ENCODE measurements at regions not wholly inside any gene's neighbourhood (a gene's known extent, or its start where the extent isn't known, plus 50 kb on each side); places are given as distances from the start of the nearest gene placed in this dataset.

DNA sequence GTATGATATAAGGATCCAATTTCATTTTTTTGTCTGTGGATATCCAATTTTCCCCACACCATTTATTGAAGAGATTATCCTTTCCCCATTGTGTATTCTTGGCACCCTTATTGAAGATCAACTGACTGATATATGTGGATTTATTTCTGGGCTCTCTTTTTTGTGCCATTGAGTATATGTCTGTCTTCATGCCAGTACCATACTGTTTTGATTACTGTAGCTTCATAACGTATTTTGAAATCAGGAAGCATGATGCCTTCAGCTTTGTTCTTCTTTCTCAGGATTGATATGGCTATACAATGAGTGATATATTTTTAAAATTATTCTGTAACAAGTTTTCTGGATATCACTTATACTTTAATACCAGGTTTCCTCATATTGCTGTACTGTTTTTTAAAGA is 58.1 kb upstream of the DLX2 start:
- TF ChIP-seq CBX8 (IDR thresholded peaks at IDR 0.05): no peak
- no peak for TF ChIP-seq SREBF2 (IDR thresholded peaks at IDR 0.05)
- no peak for TF ChIP-seq NR3C1 (IDR thresholded peaks at IDR 0.05)
- TF ChIP-seq, protein P1, sequence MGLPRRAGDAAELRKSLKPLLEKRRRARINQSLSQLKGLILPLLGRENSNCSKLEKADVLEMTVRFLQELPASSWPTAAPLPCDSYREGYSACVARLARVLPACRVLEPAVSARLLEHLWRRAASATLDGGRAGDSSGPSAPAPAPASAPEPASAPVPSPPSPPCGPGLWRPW (IDR thresholded peaks at IDR 0.05): no peak
- TF ChIP-seq POLR2A (IDR thresholded peaks at IDR 0.05; ENCODE audit: low read length): no peak
- TF ChIP-seq FOXS1 (CRISPR knock-in tag; IDR thresholded peaks at IDR 0.05): no peak
- TF ChIP-seq RAD21 (conservative IDR thresholded peaks at IDR 0.05 in 1 of 2, IDR thresholded peaks at IDR 0.05 in 1 of 2): no peak
- no peak for TF ChIP-seq EHF (CRISPR knock-in tag; IDR thresholded peaks at IDR 0.05)
- no peak for TF ChIP-seq RNF2 (IDR thresholded peaks at IDR 0.05; ENCODE audit: borderline replicate concordance, low read depth)
- no peak for TF ChIP-seq MAX (IDR thresholded peaks at IDR 0.05)
- no peak for TF ChIP-seq ZSCAN20 (CRISPR knock-in tag; IDR thresholded peaks at IDR 0.05)
- TF ChIP-seq MAFK (IDR thresholded peaks at IDR 0.05; ENCODE audit: partially characterized antibody): no peak
- peaks cover 10% of the 10 kb centered on the region; the same call in 1 of the 3 replicates for H3K9me3 ChIP-seq
- H3K4me3 ChIP-seq: no peak overlapping the region
- WGBS (ENCODE audit: missing lambda C conversion rate): 7% methylated on average over 1 of the region's 1 CpG
- H3K4me1 ChIP-seq: no peaks in the 10 kb centered on the region
- FAIRE-seq (no peak), DNase-seq (ENCODE audit: low read depth in 1 of 2, low spot score in 1 of 2) (no peak), ATAC-seq (no peak)
- ChIA-PET POLR2A (interaction anchor here (0.6 kb wide), 1 partner anchor 54 kb away, joined by 3 read pairs; no protein-coding TSS in a partner anchor), CTCF (interaction anchor here (1.5 to 2.7 kb wide), 4 partner anchors 11 to 305 kb away, joined by 3 to 16 read pairs (median 14); no protein-coding TSS in a partner anchor)
- H3K4me2 ChIP-seq: no peak overlapping the region
- H3K27ac ChIP-seq: no peak overlapping the region

DNA sequence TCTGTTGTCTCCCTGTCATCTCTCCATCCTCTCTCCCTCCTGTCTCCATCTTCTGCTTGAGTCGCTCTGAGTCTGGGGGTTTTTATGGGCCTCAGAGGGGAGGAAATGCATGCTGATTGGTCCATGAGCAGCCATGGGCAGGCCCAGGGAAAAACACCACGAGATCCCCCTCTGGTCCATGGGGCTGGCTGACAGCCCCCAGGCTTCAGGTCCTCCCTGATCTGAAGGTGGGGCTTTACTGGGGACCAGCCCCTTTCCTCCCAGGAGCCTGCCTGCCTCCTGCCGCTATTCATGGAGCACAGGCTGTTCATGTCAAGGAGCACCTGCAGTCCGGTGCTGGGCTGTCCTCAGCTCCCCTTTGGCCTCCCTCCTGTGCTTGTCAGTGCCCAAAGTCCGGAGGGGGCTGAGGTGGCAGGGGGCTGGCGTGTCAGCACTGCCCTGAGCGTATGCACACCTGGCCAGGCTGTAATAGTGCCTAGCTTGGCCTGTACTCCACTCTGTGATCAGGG is 59.6 kb upstream of the DLX2 start:
- DNase-seq (ENCODE audit: low read depth in 1 of 2, low spot score in 1 of 2) (no peak), FAIRE-seq (no peak), ATAC-seq (no peak; a peak in 1 of 6 replicates)
- H3K9me3 ChIP-seq: peaks cover 10% of the 10 kb centered on the region; the same call in 1 of the 3 replicates
- H3K4me1 ChIP-seq: no peaks in the 10 kb centered on the region
- ChIA-PET POLR2A (no interaction called here), CTCF (interaction anchor here (0.9 to 2.7 kb wide), 4 partner anchors 10 to 304 kb away, joined by 3 to 16 read pairs (median 14); no protein-coding TSS in a partner anchor)
- 22% methylated on average over 3 of the region's 7 CpGs for WGBS (ENCODE audit: missing lambda C conversion rate)
- no peak overlapping the region for H3K4me3 ChIP-seq
- TF ChIP-seq TFCP2L1 (CRISPR knock-in tag; IDR thresholded peaks at IDR 0.05) (no peak), CEBPB (IDR thresholded peaks at IDR 0.05) (no peak), TP53 (CRISPR knock-in tag; IDR thresholded peaks at IDR 0.05) (no peak), MAX (IDR thresholded peaks at IDR 0.05) (no peak), ZC3H11A (IDR thresholded peaks at IDR 0.05) (no peak), HDAC2 (IDR thresholded peaks at IDR 0.05) (no peak), CBX2 (IDR thresholded peaks at IDR 0.05; ENCODE audit: borderline replicate concordance, low read depth) (no peak), JUN (IDR thresholded peaks at IDR 0.05) (no peak), GATA3 (IDR thresholded peaks at IDR 0.05; ENCODE audit: borderline replicate concordance) (no peak), HOXB5 (CRISPR knock-in tag; IDR thresholded peaks at IDR 0.05) (no peak), EP300 (IDR thresholded peaks at IDR 0.05) (no peak), EHMT2 (IDR thresholded peaks at IDR 0.05; ENCODE audit: low read depth) (no peak), RARB (CRISPR knock-in tag; IDR thresholded peaks at IDR 0.05) (no peak), FOSL2 (IDR thresholded peaks at IDR 0.05) (no peak), FOSL2 (CRISPR knock-in tag; IDR thresholded peaks at IDR 0.05) (no peak), BHLHE40 (IDR thresholded peaks at IDR 0.05; ENCODE audit: low read depth, low read length) (no peak), HEYL (CRISPR knock-in tag; IDR thresholded peaks at IDR 0.05) (no peak), RNF2 (IDR thresholded peaks at IDR 0.05; ENCODE audit: borderline replicate concordance, low read depth) (no peak), ESRRA (IDR thresholded peaks at IDR 0.05; ENCODE audit: borderline replicate concordance, low read length) (no peak)
- TF ChIP-seq, protein P2, sequence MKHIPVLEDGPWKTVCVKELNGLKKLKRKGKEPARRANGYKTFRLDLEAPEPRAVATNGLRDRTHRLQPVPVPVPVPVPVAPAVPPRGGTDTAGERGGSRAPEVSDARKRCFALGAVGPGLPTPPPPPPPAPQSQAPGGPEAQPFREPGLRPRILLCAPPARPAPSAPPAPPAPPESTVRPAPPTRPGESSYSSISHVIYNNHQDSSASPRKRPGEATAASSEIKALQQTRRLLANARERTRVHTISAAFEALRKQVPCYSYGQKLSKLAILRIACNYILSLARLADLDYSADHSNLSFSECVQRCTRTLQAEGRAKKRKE (CRISPR knock-in tag; IDR thresholded peaks at IDR 0.05; ENCODE audit: low read depth): no peak
- H3K4me2 ChIP-seq: no peak overlapping the region
- H3K27ac ChIP-seq: no peak overlapping the region

Measured in A549 (cell line).